Loucy (cell line): ENCODE measurements at regions not wholly inside any gene's neighbourhood (a gene's known extent, or its start where the extent isn't known, plus 50 kb on each side); places are given as distances from the start of the nearest gene placed in this dataset.

Experiments
- H2AFZ ChIP-seq: fragments of 200-600 bp; sonication (generic); 2 replicates; pipeline ENCODE4 v1.6.0; 2016; ENCODE audit warnings: antibody characterized with exemption, mild to moderate bottlenecking, low read length, moderate library complexity
- H3F3A ChIP-seq: fragments of 200-600 bp; 2 replicates; pipeline ENCODE4 v1.6.0; 2016; ENCODE audit warnings: antibody characterized with exemption, low read depth, mild to moderate bottlenecking
- H3K27me3 ChIP-seq: fragments of 200-600 bp; sonication (generic); 2 replicates; pipeline ENCODE4 v1.6.1; 2014; ENCODE audit warnings: low read length, mild to moderate bottlenecking; ENCODE audit not compliant: insufficient read depth, poor library complexity, severe bottlenecking
- H3K36me3 ChIP-seq: fragments of 200-600 bp; sonication (generic); 2 replicates; pipeline ENCODE4 v1.6.1; 2016; ENCODE audit warnings: low read length; ENCODE audit not compliant: insufficient read depth
- H3K4me1 ChIP-seq: fragments of 200-600 bp; sonication (generic); 2 replicates; pipeline ENCODE4 v1.5.1; 2014; ENCODE audit warnings: low read length, mild to moderate bottlenecking; ENCODE audit not compliant: insufficient read depth, poor library complexity, severe bottlenecking
- H3K4me2 ChIP-seq: fragments of 200-600 bp; sonication (generic); 2 replicates; pipeline ENCODE4 v1.6.0; 2014; ENCODE audit warnings: antibody characterized with exemption, low read length, low read depth, mild to moderate bottlenecking; ENCODE audit not compliant: poor library complexity, severe bottlenecking
- H3K4me3 ChIP-seq: fragments of 200-600 bp; sonication (generic); 2 replicates; pipeline ENCODE4 v1.5.1; 2014; ENCODE audit warnings: low read length, mild to moderate bottlenecking, mixed read lengths; ENCODE audit not compliant: poor library complexity, severe bottlenecking
- H3K79me2 ChIP-seq: fragments of 200-600 bp; sonication (generic); 2 replicates; pipeline ENCODE4 v1.6.1; 2014; ENCODE audit warnings: low read length; ENCODE audit not compliant: insufficient read depth
- H3K9ac ChIP-seq: fragments of 200-600 bp; sonication (generic); 2 replicates; pipeline ENCODE4 v1.6.0; 2014; ENCODE audit warnings: mild to moderate bottlenecking, low read depth, low read length, moderate library complexity; ENCODE audit not compliant: poor library complexity, severe bottlenecking
- H3K9me2 ChIP-seq: fragments of 200-600 bp; sonication (generic); replicated peaks from 2 replicates; pipeline ENCODE4 v1.6.1; 2016; ENCODE audit warnings: low read depth, low read length, mixed read lengths
- H3K9me3 ChIP-seq: fragments of 200-600 bp; sonication (generic); 2 replicates; pipeline ENCODE4 v1.6.1; 2014; ENCODE audit warnings: mild to moderate bottlenecking, antibody characterized with exemption, low read length, low read depth; ENCODE audit not compliant: insufficient read depth
- H4K20me1 ChIP-seq: fragments of 200-600 bp; sonication (generic); 2 replicates; pipeline ENCODE4 v1.6.0; 2014; ENCODE audit warnings: antibody characterized with exemption, low read length, mild to moderate bottlenecking; ENCODE audit not compliant: insufficient read depth, poor library complexity, severe bottlenecking
- CTCF ChIP-seq: fragments of 200-600 bp; sonication (generic); conservative IDR thresholded peaks from 2 replicates; pipeline ENCODE4 v1.5.1; 2014; ENCODE audit warnings: mild to moderate bottlenecking, antibody characterized with exemption, low read length
- EZH2phosphoT487 ChIP-seq: fragments of 200-600 bp; IDR thresholded peaks from 2 replicates; pipeline ENCODE4 v1.6.1; 2018; ENCODE audit warnings: antibody characterized with exemption, mild to moderate bottlenecking, moderate library complexity, borderline replicate concordance

- H3F3A ChIP-seq = no peaks in the 10 kb centered on the region
- H3K9me3 ChIP-seq = no peaks in the 10 kb centered on the region
- no peaks in the 10 kb centered on the region for H3K79me2 ChIP-seq
- no peak overlapping the region for H3K4me2 ChIP-seq
- H4K20me1 ChIP-seq = no peaks in the 10 kb centered on the region
- no peaks in the 10 kb centered on the region for H3K9me2 ChIP-seq
- H3K27me3 ChIP-seq = no peaks in the 10 kb centered on the region
- TF ChIP-seq EZH2phosphoT487 = no peak
- no peak for TF ChIP-seq CTCF
- H3K36me3 ChIP-seq = no peaks in the 10 kb centered on the region
- H3K4me3 ChIP-seq = no peak overlapping the region
- no peak overlapping the region for H2AFZ ChIP-seq
- H3K9ac ChIP-seq = no peak overlapping the region
- no peaks in the 10 kb centered on the region for H3K4me1 ChIP-seq
Measured at GRCh38 chr7:94301024-94301586, 93.6 kb upstream of the COL1A2 start.

- Histone ChIP-seq H3F3A (no peaks in the 10 kb centered on the region), H3K9me3 (no peaks in the 10 kb centered on the region), H3K27me3 (no peaks in the 10 kb centered on the region), H3K79me2 (no peaks in the 10 kb centered on the region), H3K9me2 (no peaks in the 10 kb centered on the region), H3K4me2 (no peak overlapping the region), H3K4me1 (no peaks in the 10 kb centered on the region), H3K4me3 (no peak overlapping the region), H3K9ac (no peak overlapping the region), H3K36me3 (no peaks in the 10 kb centered on the region), H2AFZ (no peak overlapping the region), H4K20me1 (no peaks in the 10 kb centered on the region)
- TF ChIP-seq EZH2phosphoT487 (no peak), CTCF (no peak)
Measured at GRCh38 chr7:94303118-94303517, 91.6 kb upstream of the COL1A2 start.

- no peaks in the 10 kb centered on the region for H4K20me1 ChIP-seq
- no peak overlapping the region for H2AFZ ChIP-seq
- H3K9ac ChIP-seq = no peak overlapping the region
- TF ChIP-seq EZH2phosphoT487 = no peak
- no peaks in the 10 kb centered on the region for H3K4me1 ChIP-seq
- no peaks in the 10 kb centered on the region for H3K9me2 ChIP-seq
- H3F3A ChIP-seq = no peaks in the 10 kb centered on the region
- no peaks in the 10 kb centered on the region for H3K79me2 ChIP-seq
- H3K27me3 ChIP-seq = no peaks in the 10 kb centered on the region
- H3K4me3 ChIP-seq = no peak overlapping the region
- no peaks in the 10 kb centered on the region for H3K36me3 ChIP-seq
- H3K4me2 ChIP-seq = no peak overlapping the region
- no peaks in the 10 kb centered on the region for H3K9me3 ChIP-seq
Measured at GRCh38 chr7:94303695-94304094, 91.0 kb upstream of the COL1A2 start.

- no peaks in the 10 kb centered on the region for H3K9me3 ChIP-seq
- H3K27me3 ChIP-seq = no peaks in the 10 kb centered on the region
- no peaks in the 10 kb centered on the region for H3F3A ChIP-seq
- no peaks in the 10 kb centered on the region for H4K20me1 ChIP-seq
- no peaks in the 10 kb centered on the region for H3K36me3 ChIP-seq
- H2AFZ ChIP-seq = no peak overlapping the region
- no peaks in the 10 kb centered on the region for H3K4me1 ChIP-seq
- TF ChIP-seq CTCF = no peak
- no peak for TF ChIP-seq EZH2phosphoT487
- no peak overlapping the region for H3K4me3 ChIP-seq
- H3K4me2 ChIP-seq = no peak overlapping the region
- no peaks in the 10 kb centered on the region for H3K79me2 ChIP-seq
- no peak overlapping the region for H3K9ac ChIP-seq
- no peaks in the 10 kb centered on the region for H3K9me2 ChIP-seq
Measured at GRCh38 chr7:94304878-94305277, 89.8 kb upstream of the COL1A2 start.
